Hepatocyte (in vitro differentiated cells): ENCODE measurements at regions not wholly inside any gene's neighbourhood (a gene's known extent, or its start where the extent isn't known, plus 50 kb on each side); places are given as distances from the start of the nearest gene placed in this dataset.

ENCODE experiments used
- DNase-seq: peaks from one replicate; pipeline ENCODE4 v3.0.0-alpha.2; 2016; ENCODE audit warnings: low spot score
- H2AFZ ChIP-seq: fragments of 200-600 bp; sonication (generic); 2 replicates; pipeline ENCODE4 v1.6.0; 2016; ENCODE audit warnings: antibody characterized with exemption, mild to moderate bottlenecking
- H3K27ac ChIP-seq: fragments of 200-600 bp; sonication (generic); 2 replicates; pipeline ENCODE4 v1.5.1; 2016; ENCODE audit warnings: mild to moderate bottlenecking
- H3K27me3 ChIP-seq: fragments of 200-600 bp; sonication (generic); 2 replicates; pipeline ENCODE4 v1.6.1; 2016
- H3K36me3 ChIP-seq: fragments of 200-600 bp; sonication (generic); replicated peaks from 2 replicates; pipeline ENCODE4 v1.5.1; 2016; ENCODE audit warnings: low read depth; ENCODE audit not compliant: insufficient read depth
- H3K4me1 ChIP-seq: fragments of 200-600 bp; sonication (generic); 2 replicates; pipeline ENCODE4 v1.5.1; 2016; ENCODE audit warnings: mild to moderate bottlenecking, moderate library complexity; ENCODE audit not compliant: insufficient read depth
- H3K4me2 ChIP-seq: fragments of 200-600 bp; sonication (generic); 2 replicates; pipeline ENCODE4 v1.6.0; 2016
- H3K4me3 ChIP-seq: fragments of 200-600 bp; sonication (generic); 2 replicates; pipeline ENCODE4 v1.5.1; 2016; ENCODE audit warnings: mild to moderate bottlenecking
- H3K79me2 ChIP-seq: fragments of 200-600 bp; sonication (generic); 2 replicates; pipeline ENCODE4 v1.6.0; 2017; ENCODE audit warnings: mild to moderate bottlenecking
- H3K9me2 ChIP-seq: fragments of 200-600 bp; sonication (generic); replicated peaks from 2 replicates; pipeline ENCODE4 v1.6.0; 2017; ENCODE audit warnings: mild to moderate bottlenecking; ENCODE audit not compliant: insufficient read depth
- H3K9me3 ChIP-seq: fragments of 200-600 bp; sonication (generic); 2 replicates; pipeline ENCODE4 v1.5.1; 2016; ENCODE audit warnings: low read depth, mild to moderate bottlenecking
- H4K20me1 ChIP-seq: fragments of 200-600 bp; sonication (generic); 2 replicates; pipeline ENCODE4 v1.6.0; 2016; ENCODE audit warnings: mild to moderate bottlenecking; ENCODE audit not compliant: insufficient read depth, poor library complexity, severe bottlenecking
- CTCF ChIP-seq: fragments of 200-600 bp; sonication (generic); IDR thresholded peaks from 2 replicates; pipeline ENCODE4 v1.5.1; 2016; ENCODE audit warnings: antibody characterized with exemption, mild to moderate bottlenecking; ENCODE audit not compliant: poor library complexity
- EZH2 ChIP-seq: fragments of 200-600 bp; sonication (generic); IDR thresholded peaks from 2 replicates; pipeline ENCODE4 v1.6.1; 2016; ENCODE audit warnings: antibody characterized with exemption, mild to moderate bottlenecking, borderline replicate concordance
- EZH2phosphoT487 ChIP-seq: fragments of 200-600 bp; sonication (generic); IDR thresholded peaks from one replicate; pipeline ENCODE4 v1.6.1; 2018; ENCODE audit warnings: antibody characterized with exemption, mild to moderate bottlenecking, low read depth, moderate library complexity; ENCODE audit not compliant: unreplicated experiment, severe bottlenecking
- WGBS: methylation state at CpG from one replicate; pipeline ENCODE4 v1.1.6; 2016; ENCODE audit warnings: low lambda C conversion rate; ENCODE audit errors: missing lambda C conversion rate; 5-methylcytosine and 5-hydroxymethylcytosine counted together

GRCh38 chr21:20882462-20883407 is 115.5 kb upstream of the NCAM2 start:
- Histone ChIP-seq H4K20me1 (no peaks in the 10 kb centered on the region), H3K79me2 (no peaks in the 10 kb centered on the region), H3K36me3 (no peaks in the 10 kb centered on the region), H3K4me3 (no peak overlapping the region), H3K4me1 (no peaks in the 10 kb centered on the region), H3K9me2 (no peaks in the 10 kb centered on the region), H3K27ac (peak overlapping the region; percentile 43), H3K4me2 (peak overlapping the region; percentile 21), H3K9me3 (no peaks in the 10 kb centered on the region), H3K27me3 (no peaks in the 10 kb centered on the region), H2AFZ (no peak overlapping the region)
- peak; percentile 61 for DNase-seq
- no peak for TF ChIP-seq EZH2
- TF ChIP-seq CTCF = peak; percentile 77
- WGBS = 37% methylated on average over 9 of the region's 9 CpGs

- H3K4me3 ChIP-seq = no peak overlapping the region
- no peaks in the 10 kb centered on the region for H3K27me3 ChIP-seq
- H4K20me1 ChIP-seq = no peaks in the 10 kb centered on the region
- H3K79me2 ChIP-seq = no peaks in the 10 kb centered on the region
- DNase-seq = no peak
- no peaks in the 10 kb centered on the region for H3K36me3 ChIP-seq
- no peaks in the 10 kb centered on the region for H3K9me2 ChIP-seq
- H2AFZ ChIP-seq = no peak overlapping the region
- no peaks in the 10 kb centered on the region for H3K9me3 ChIP-seq
- no peak for TF ChIP-seq CTCF
- TF ChIP-seq EZH2phosphoT487 = no peak
- TF ChIP-seq EZH2 = no peak
- 45% methylated on average over 4 of the region's 4 CpGs for WGBS
- H3K4me2 ChIP-seq = peak overlapping the region; percentile 21
- H3K4me1 ChIP-seq = no peaks in the 10 kb centered on the region
- H3K27ac ChIP-seq = peak overlapping the region; percentile 43
Measured at GRCh38 chr21:20883408-20883800, 114.8 kb upstream of the NCAM2 start.

GRCh38 chr21:20902511-20902910 is 95.7 kb upstream of the NCAM2 start:
- Histone ChIP-seq H4K20me1 (no peaks in the 10 kb centered on the region), H3K4me1 (no peaks in the 10 kb centered on the region), H3K4me2 (no peak overlapping the region), H3K79me2 (no peaks in the 10 kb centered on the region), H3K9me2 (no peaks in the 10 kb centered on the region), H3K9me3 (no peaks in the 10 kb centered on the region), H3K27me3 (no peaks in the 10 kb centered on the region), H3K36me3 (no peaks in the 10 kb centered on the region), H3K4me3 (no peak overlapping the region), H3K27ac (no peak overlapping the region), H2AFZ (no peak overlapping the region)
- 75% methylated on average over 2 of the region's 2 CpGs for WGBS
- TF ChIP-seq CTCF (no peak), EZH2phosphoT487 (no peak), EZH2 (no peak)
- no peak for DNase-seq
